Globus pallidus (tissue), 1 donor: ENCODE measurements at regions not wholly inside any gene's neighbourhood (a gene's known extent, or its start where the extent isn't known, plus 50 kb on each side); places are given as distances from the start of the nearest gene placed in this dataset.
"Not testable (repeated sequence)": the region's sequence is repeated elsewhere in the genome, so short reads cannot be mapped to it uniquely, and the experiment has no call there.

Experiments
- DNase-seq: peaks from one replicate; pipeline ENCODE4 v3.0.0-alpha.2; 2015; ENCODE audit warnings: low spot score

DNA sequence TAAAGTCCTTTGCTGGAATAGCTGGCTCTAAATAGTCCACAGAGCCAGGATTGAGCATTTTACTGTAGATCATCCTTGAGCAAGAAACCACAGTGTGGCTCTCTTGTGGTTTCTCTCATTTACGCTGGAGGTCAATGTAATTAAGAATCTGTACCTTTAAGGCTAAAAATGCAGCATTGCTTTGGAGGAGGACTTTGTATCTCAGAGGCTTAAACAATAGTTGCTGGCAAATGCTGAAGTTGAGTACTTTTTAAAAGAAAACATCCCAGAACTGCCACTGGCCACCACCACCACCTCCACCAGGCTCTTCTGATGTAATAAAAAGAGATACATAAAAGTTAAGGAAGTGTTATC is 177.3 kb upstream of the ADAMTSL1 start:
- DNase-seq: no peak

DNA sequence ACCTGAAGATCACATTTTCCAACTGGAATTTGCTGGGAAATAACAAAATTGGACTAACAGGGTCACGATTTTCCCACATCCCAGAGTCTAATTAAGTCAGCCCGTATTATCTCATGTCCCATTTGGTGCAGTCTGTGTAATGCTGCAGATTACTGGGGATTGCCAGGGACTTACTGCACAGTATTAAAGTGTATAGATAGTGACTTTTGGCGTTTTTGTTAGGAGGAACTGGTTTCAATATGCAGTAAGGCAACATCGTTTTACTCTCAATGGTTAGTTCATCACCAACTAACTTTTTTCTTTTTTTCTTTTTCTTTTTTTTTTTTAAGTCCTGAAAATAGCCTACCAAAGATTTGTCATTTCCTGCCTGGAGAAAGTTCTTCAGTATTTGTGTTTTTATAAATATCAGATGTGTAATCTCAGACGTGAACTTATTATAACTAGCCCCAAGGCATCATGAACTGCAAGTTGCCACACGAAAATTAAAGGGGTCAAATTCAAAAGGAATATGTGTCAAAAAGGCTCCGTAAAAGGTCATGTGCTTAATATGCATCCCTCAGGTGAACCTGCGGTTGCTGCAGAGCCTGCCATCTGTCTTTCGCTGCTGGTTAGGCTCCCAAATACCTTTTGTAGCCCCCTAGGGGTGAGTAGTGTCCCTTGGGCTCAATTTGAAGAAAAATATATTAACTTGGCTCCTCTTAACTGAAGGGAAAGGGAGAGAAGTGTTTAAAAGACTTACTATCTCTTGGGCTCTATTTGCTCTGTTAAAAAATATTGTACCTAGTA is 176.7 kb upstream of the ADAMTSL1 start:
- no peak for DNase-seq

DNA sequence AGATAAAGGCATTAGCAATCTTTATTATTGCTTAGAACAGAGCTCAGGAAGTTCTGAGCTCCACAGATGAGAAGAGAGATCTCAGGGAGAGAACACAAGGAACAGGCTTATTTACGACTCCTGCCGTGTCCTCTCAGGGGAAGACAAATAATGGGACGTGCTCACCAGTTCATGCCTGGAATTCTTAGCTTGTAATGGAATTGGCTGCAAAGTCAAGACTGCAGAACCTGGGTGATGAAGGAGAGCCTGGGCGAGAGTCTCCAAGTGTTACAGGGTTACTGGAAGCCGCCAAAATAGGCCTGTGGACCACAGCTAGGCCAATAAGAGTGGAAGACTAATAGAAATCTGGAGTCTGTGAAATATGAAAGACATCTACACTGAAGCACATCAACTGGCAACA is 174.5 kb upstream of the ADAMTSL1 start:
- no peak for DNase-seq

DNA sequence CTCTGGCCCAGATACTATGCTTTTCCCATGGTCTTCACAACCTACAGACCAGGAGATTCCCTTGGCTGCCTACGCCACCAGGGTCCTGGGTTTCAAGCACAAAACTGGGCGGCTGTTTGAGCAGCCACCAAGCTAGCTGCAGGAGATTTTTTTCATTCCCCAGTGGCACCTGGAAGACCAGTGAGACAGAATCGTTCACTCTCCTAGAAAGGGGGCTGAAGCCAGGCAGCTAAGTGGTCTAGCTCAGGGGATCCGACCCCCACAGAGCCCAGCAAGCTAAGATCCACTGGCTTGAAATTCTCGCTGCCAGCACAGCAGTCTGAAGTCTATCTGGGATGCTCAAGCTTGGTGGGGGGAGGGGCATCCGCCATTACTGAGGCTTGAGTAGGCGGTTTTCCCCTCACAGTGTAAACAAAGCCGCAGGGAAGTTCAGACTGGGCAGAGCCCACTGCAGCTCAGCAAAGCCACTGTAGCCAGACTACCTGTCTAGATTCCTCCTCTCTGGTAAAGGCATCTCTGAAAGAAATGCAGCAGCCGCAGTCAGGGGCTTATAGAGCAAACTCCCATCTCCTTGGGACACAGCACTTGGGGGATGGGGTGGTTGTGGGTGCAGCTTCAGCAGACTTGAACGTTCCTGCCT is 168.7 kb upstream of the ADAMTSL1 start:
- not testable (repeated sequence) for DNase-seq

DNA sequence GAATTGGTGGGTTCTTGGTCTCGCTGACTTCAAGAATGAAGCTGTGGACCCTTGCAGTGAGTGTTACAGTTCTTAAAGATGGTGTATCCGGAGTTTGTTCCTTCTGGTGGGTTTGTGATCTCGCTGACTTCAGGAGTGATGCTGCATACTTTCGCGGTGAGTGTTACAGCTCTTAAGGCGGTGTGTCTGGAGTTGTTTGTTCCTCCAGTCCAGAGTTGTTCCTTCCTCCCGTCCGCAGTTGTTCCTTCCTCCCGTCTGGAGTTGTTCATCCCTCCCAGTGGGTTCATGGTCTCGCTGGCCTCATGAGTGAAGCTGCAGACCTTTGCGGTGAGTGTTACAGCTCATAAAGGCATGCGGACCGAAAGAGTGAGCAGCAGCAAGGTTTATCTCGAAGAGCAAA is 159.6 kb upstream of the ADAMTSL1 start:
- DNase-seq: no peak

DNA sequence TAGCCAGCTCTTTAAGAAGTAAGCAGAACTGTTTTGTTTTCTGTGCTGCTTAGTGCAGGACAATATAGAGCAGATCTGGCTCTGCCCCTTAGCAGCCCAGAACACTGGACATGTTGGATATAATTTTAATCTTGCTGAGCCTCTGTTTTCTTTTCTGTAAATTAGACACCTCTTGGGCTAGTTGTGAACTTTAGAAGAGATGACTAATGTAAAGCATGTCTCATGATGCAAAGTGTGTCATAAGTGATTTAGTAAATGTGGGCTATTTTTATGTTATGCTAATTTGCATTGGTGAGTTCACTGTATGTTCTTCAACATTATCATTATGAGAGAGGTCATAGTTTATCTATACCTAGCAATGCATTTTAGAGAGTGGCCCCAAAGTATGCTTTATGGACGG is 156.1 kb upstream of the ADAMTSL1 start:
- no peak for DNase-seq

DNA sequence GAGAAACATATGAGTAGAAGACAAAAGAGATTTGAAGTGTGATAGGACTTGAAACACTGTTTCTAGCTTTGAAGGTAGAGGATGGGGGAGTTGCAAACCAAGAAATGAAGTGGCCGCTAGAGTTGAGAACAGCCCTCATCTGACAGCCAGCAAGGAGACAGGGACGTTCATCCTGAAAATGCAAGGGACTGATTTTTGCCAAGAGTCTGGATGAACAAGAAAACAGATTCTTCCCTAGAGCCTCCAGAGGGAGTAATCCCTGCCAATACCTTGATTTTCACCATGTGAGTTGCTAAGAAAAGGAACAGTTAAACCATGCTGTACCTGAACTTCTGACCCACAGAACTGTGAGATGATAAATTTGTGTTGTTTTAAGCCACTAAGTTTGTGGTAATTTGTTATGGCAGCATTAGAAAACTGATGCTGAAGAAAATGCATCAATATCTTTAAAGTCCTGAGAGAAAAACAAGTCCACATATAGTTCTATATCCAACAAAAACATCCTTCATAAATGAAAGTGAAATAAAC is 154.0 kb upstream of the ADAMTSL1 start:
- no peak for DNase-seq

DNA sequence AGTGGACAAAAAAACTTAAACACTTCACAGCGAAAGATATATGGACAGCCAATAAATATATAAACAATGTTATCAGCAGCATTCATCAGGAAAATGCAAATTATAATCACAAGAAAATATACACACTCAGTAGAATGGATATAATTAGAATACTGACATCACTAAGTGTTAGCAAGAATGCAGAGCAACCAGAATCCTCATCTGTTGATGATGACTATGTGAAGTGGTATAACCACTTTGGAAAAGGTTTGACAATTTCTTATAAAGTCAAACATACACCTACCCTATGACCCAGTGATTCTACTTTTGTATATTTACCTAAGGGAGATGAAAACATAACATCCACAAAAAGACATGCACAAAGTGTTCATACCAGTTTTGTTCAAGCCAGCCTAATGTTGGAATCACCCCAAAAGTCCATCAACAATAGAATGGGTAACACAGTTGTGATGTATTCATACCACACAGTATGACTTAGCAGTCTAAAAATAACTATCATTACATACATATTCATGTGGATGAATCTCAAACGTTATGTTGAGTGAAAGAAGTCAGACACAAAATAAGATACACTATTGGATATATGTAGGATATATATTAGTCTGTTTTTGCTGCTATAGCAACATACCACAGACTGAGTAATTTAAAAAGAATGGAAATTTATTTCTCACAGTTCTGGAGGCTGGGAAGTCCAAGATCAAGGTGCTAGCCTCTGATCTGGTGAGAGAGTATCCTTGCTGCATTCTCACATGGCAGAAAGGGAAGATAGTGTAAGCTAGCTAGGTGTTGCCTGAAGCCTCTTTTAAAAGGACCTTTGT is 148.8 kb upstream of the ADAMTSL1 start:
- no peak for DNase-seq

DNA sequence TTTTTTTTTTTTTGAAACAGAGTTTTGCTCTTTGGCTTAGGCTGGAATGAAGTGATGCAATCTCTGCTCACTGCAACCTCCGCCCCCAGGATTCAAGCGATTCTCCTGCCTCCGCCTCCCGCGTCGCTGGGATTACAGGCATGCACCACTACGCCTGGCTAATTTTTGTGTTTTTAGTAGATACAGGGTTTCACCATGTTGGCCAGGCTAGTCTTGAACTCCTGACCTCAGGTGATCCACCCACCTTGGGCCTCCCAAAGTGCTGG is 148.3 kb upstream of the ADAMTSL1 start:
- DNase-seq: not testable (repeated sequence)

DNA sequence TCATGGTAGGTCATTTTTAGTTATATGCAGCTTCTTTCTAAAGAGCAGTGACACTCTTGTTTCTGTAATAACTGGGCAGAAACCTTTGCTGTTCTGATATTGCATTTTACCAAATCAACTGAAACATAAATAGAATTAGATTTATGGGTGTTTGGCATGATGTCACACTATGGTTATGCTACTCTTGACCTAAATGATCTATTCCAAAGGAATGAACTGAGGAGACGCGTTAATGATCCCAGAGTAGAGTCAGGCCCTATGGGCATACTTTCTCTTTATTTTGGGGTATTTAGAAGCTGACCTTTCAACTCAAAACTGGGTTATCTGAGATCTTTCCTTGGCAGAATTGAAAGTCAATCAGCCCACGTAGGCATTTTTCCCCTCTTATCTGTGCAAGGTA is 146.8 kb upstream of the ADAMTSL1 start:
- no peak for DNase-seq

DNA sequence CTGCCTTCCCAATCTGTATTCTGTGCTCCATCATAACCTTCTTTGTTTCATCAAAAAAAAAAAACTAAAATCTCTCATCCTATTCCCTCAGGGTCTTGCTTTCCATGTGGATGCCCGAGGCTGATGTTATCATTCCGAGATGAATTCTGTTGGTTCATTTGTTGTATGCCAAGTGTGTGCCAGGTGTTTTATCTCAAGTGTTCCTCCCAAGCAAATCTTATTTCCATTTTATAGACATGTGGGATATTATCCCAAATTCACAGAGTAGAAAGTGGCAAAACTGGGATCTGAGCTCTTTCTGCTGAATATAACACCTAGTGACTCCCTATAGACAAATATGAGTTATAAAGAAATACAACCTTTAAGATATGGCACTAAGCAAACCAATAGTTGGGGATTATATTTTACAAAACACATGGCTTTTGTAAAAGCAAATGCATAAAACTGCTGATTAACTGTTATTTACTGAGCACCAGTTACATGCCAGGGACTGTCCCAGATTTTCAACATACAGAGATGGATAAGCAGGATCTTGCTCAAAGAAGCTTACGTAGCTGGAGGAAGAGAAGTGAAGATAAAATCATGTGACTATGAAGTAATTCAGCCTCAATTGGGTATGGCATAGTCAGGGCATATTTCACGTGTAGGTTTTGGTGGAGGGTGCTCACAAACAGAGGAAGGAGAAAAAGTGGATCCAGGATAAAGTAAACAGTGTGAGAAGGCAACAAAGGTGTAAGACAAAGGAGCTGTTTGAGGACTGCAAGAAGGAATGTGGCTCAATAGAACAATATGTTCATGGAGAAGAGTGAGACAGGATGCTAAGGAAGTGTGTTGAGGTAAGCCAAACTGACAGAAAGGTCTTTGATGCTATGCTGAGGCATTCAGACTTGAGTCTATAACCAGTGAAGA is 143.3 kb upstream of the ADAMTSL1 start:
- DNase-seq: no peak

DNA sequence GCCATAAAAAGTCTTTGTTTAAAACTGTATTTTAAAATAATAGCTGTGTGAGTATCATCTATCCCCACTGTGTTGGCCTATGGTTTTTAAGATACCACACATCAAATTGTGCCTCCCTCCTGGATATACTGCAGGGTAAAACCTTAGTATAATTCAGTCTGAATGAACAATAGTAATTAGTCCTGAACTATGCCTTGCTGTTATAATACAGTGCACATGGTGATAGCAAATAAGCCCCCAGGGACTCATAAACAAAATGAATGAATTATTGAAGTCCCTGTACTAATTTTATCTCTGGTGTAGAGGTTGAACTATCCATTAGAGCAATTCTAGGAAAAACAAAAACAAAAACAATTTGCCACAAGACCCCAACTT is 142.7 kb upstream of the ADAMTSL1 start:
- no peak for DNase-seq

DNA sequence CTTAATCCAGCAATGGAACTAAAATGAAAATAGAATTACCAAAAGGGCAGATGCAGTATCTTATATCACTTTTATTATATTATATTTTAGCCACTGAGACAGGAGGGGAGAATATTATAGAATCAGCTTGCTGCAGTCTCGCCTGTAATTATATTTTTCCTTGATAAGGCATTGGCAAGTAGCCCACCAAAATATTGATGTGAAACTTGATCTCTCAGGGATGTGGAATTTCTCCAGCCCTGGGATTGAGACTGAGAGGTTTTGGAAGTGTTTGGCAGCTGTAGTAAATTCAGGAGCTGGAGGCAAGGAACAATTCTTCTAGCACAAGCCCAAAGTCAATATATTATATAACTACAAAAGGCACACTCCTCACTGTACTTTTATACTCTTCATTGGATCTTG is 142.1 kb upstream of the ADAMTSL1 start:
- no peak for DNase-seq

DNA sequence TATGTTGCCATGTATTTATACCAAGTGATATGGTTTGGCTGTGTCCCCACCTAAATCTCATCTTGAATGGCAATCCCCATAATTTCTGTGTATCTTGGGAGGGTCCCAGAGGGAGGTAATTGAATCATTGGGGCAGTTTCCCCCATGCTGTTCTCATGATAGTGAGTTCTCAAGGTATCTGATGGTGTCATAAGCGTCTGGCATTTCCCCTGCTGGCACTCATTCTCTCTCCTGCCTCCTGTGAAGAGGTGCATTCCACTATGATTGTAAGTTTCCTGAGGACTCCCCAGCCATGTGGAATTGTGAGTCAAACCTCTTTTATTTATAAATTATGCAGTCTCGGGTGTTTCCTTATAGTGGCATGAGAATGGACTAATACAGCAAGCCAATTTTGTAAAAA is 140.8 kb upstream of the ADAMTSL1 start:
- no peak for DNase-seq

DNA sequence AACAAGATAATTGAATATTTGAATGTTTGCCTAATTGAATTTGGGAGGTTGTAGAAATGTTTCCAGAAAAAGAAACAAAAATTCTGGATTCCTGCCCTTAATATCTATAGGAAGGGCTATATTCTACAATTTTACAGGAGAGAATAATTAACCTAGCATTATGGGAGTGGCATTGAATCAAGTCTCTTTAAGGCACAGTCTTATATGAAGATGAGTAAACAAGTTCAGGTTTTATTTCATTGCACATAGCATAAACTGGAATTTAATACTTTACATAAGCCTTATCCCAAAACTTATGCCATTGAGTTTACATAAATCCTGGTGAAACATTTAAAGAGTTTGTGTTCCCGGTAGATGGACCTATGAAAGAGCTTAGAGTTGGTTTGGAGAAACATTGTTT is 138.1 kb upstream of the ADAMTSL1 start:
- no peak for DNase-seq

DNA sequence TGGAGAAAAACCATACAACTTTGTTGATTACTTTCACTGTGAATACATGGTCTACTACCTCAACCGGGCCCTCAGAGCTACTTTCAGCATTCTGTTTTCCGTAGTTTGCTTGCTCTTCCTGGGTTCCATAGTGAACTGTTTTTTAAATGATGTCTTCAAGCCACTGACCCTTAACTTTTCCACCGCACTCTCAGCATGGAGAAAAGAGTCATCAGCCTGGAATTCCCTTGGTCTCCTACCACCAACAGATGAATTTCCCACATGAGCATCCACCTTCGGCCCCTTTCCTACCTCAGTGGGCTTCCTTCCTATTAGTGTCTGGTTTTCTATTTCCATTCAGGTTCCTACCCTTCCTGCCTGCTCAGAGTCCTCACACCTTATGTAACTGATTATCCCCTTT is 135.9 kb upstream of the ADAMTSL1 start:
- DNase-seq: no peak

DNA sequence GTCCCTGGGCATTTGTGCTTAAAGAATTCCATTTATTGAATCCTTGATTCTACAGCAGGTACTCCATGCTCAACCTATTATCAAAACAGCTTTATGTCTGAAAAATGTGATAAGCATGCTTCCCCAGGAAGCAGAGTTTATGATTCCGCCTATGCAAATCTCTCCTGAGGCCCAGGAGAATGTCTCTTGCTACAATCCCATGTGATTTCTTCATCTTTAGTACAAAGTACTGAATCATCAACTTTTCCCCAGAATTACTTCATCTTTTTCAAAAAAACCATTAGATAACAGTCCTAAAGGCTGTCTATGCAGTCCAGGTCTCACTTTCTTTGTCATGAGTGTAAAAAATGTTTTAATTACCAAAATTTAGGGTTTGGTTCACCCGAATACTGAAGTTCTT is 130.2 kb upstream of the ADAMTSL1 start:
- no peak for DNase-seq

DNA sequence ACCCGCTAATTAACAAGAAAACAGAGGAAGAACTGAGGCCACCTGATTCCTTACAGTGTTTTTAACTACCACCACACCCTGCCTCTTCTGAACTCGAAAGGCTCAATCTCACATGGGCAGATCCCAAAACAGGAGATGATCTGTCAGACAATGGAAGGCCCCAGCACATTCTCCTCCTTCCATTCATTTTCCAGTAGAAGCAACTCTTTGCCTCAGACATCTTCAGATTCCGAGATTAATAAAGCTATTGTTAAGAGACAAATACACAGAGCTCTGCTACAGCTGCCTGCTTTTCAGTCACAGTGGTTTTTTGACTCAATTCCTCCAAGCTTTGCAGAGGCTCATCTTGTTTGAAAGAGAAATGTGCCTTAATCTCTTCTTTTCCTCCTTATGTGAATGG is 127.2 kb upstream of the ADAMTSL1 start:
- peak; percentile 90 for DNase-seq

DNA sequence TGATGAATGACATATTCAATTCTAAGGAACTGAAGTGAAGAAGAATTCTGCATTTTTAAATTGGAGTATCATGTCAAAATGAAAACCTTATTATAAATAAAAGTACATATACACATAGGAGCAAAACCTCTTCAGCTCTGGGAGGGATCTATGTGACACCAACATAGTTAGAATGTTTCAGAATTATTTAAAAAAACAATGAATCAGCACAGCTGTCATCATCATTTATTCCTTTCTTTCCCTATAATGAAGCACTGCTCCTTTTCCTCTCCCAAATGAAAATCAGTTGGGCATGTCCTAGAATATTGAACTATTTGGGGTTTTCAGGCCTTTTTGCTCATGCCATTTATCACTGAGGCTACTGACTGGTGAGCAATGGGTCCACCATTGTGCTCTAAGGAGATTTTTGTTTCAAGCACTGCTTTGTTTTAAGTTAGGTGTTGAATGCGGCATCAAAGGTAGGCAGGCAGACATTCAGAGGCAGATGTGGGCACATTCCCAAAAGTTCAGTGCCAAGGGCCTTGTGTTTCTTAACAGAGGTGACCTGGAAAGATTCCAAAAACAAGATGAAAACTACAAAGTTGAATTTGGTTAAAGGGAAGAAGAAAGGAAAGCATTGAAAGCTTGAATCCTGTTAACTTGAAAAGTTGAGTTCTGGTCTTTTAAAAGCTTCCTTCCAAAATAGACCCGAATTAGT is 126.4 kb upstream of the ADAMTSL1 start:
- peak; percentile 47 for DNase-seq

DNA sequence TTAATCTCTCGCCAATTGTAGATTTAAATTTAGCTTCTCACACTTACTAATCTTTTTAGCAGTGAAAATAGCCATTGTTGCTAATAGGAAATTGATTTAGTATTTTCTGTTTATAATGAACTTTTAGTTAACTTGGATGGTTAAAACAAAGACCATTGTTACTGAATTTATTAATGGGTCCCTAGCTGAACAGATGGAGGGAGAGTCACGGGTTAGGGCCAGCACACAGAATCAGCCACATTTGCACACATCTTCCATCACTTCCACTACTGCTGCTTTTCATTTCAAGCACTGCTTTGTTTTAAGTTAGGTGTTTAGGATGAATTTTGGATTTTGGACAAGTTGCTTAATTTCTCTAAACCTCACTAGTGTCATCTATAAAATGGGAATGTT is 125.9 kb upstream of the ADAMTSL1 start:
- DNase-seq: peak; percentile 72

DNA sequence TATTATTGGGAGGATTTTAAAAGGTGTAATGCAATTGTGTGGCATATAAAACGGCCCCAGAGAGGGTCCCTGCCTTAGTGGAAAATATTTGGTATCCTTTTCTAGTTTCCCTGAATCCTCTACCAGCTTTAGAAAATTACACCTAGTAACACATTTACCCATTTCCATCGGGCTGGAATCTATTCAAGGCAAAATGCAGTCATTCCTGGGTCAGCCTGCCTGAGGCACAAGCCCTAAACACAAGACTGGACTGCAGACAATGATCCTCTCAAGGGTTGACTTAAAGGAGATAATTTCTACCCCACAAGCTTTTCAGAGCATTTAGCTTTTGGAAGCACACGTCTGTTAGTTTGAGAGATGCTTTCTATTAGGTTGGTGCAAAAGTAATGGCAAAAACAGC is 124.4 kb upstream of the ADAMTSL1 start:
- DNase-seq: no peak

DNA sequence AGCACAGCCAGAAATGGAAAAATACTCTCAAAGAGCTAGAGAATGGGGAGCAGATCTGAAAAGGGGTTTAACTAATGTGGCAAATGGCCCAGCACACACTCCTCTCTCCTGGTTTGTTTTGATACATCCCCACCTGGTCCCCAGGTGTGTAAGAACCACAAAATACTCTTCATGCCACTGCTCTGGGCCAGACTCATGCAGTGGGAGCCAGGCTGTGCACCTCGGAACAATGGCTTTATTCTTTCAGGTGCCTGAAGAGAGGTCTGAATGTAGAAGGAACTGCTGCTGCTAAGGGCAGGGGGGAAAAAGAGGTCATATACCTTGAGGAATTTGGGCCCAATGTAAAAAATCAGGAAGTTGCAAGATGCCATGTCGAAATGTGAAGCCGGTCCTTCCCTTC is 123.9 kb upstream of the ADAMTSL1 start:
- DNase-seq: no peak
